GM12872 (cell line): ENCODE measurements at regions not wholly inside any gene's neighbourhood (a gene's known extent, or its start where the extent isn't known, plus 50 kb on each side); places are given as distances from the start of the nearest gene placed in this dataset.

ENCODE experiments used
- TF ChIP-seq, protein P1 (sequence below): IDR thresholded peaks from 3 replicates; pipeline ENCODE4 v1.5.1; 2011; ENCODE audit warnings: low read depth, mild to moderate bottlenecking, low read length, moderate library complexity; ENCODE audit not compliant: insufficient read depth

- TF ChIP-seq, protein P1, sequence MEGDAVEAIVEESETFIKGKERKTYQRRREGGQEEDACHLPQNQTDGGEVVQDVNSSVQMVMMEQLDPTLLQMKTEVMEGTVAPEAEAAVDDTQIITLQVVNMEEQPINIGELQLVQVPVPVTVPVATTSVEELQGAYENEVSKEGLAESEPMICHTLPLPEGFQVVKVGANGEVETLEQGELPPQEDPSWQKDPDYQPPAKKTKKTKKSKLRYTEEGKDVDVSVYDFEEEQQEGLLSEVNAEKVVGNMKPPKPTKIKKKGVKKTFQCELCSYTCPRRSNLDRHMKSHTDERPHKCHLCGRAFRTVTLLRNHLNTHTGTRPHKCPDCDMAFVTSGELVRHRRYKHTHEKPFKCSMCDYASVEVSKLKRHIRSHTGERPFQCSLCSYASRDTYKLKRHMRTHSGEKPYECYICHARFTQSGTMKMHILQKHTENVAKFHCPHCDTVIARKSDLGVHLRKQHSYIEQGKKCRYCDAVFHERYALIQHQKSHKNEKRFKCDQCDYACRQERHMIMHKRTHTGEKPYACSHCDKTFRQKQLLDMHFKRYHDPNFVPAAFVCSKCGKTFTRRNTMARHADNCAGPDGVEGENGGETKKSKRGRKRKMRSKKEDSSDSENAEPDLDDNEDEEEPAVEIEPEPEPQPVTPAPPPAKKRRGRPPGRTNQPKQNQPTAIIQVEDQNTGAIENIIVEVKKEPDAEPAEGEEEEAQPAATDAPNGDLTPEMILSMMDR = no peak
Measured at GRCh38 chr1:48164571-48164970, 57.9 kb upstream of the SLC5A9 start.

- TF ChIP-seq, protein P1 = no peak
Measured at GRCh38 chr1:48160486-48161132, 61.9 kb upstream of the SLC5A9 start.

- TF ChIP-seq, protein P1 = no peak
Measured at GRCh38 chr1:48139275-48139674, 83.2 kb upstream of the SLC5A9 start.

GRCh38 chr1:48127735-48128685 is 94.5 kb upstream of the SLC5A9 start:
- TF ChIP-seq, protein P1 = no peak

- TF ChIP-seq, protein P1 = no peak
Measured at GRCh38 chr1:48123647-48124046, 98.9 kb upstream of the SLC5A9 start.

GRCh38 chr1:48121955-48122354 is 100.6 kb upstream of the SLC5A9 start:
- TF ChIP-seq, protein P1 = no peak

DNA sequence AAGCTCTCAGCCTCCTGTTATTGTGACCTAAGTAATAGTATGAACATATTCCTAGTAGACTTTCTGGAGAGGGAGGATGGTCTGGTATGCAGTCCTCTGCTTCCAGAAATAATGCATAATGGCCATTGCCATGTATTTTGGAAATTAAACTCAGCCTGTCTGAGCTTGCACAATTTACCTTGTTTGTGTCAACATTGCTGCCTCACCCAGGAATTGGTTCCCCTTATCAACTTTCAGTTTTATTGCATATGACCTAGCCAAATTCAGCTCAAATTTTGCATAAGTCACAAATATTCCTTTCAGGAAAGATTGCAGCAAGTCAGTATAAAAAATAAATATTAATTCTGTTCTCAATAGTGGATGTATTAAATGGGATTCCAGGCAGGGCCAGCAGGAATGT is 101.9 kb upstream of the SLC5A9 start:
- TF ChIP-seq, protein P1 = no peak
